T-helper 17 cell (primary cell): ENCODE measurements at regions not wholly inside any gene's neighbourhood (a gene's known extent, or its start where the extent isn't known, plus 50 kb on each side); places are given as distances from the start of the nearest gene placed in this dataset.
"Not testable (repeated sequence)": the region's sequence is repeated elsewhere in the genome, so short reads cannot be mapped to it uniquely, and the experiment has no call there.

Source experiments
- ATAC-seq: fragments of 150-1000 bp; cut with Tn5 transposase; 2 replicates; pipeline ENCODE4 v1.10.0; 2021; ENCODE audit warnings: mild to moderate bottlenecking, moderate library complexity
- DNase-seq, 3 donors: peaks; one replicate each; pipeline versions ENCODE4 v3.0.0 to v3.0.0-alpha.2; 2020 to 2021
- H3K9me3 ChIP-seq: one replicate; pipeline ENCODE4 v1.7.0; 2013; ENCODE audit warnings: low read length, mild to moderate bottlenecking; ENCODE audit not compliant: control insufficient read depth, poor library complexity, severe bottlenecking
- H3K27ac Mint-ChIP-seq: one replicate; pipeline ENCODE4 v1.8.0; 2022; ENCODE audit warnings: mild to moderate bottlenecking, moderate library complexity, mixed read lengths
- H3K27me3 Mint-ChIP-seq: one replicate; pipeline ENCODE4 v1.8.0; 2022; ENCODE audit warnings: mixed read lengths
- H3K36me3 Mint-ChIP-seq: one replicate; pipeline ENCODE4 v1.8.0; 2022; ENCODE audit warnings: low read depth, mixed read lengths
- H3K4me1 Mint-ChIP-seq: one replicate; pipeline ENCODE4 v1.8.0; 2022; ENCODE audit warnings: mild to moderate bottlenecking, mixed read lengths
- H3K4me3 Mint-ChIP-seq: one replicate; pipeline ENCODE4 v1.8.0; 2022; ENCODE audit warnings: mild to moderate bottlenecking, moderate library complexity, mixed read lengths

- H3K4me1 Mint-ChIP-seq, result peaks cover 21% of the 10 kb centered on the region
- no peaks in the 10 kb centered on the region for H3K27me3 Mint-ChIP-seq
- H3K4me3 Mint-ChIP-seq, result peak overlapping the region; percentile 90
- DNase-seq, result no peak
- H3K9me3 ChIP-seq, result no peaks in the 10 kb centered on the region
- peak overlapping the region; percentile 85 for H3K27ac Mint-ChIP-seq
- no peaks in the 10 kb centered on the region for H3K36me3 Mint-ChIP-seq
- ATAC-seq, result peak; percentile 66
Measured at GRCh38 chr22:46044621-46045458, 67.9 kb upstream of the WNT7B start.

- Mint-ChIP-seq H3K27me3 (no peaks in the 10 kb centered on the region), H3K4me1 (peaks cover 23% of the 10 kb centered on the region), H3K27ac (peak overlapping the region; percentile 85), H3K36me3 (no peaks in the 10 kb centered on the region), H3K4me3 (peak overlapping the region; percentile 82)
- ATAC-seq (peak; percentile 24), DNase-seq (no peak)
- no peaks in the 10 kb centered on the region for H3K9me3 ChIP-seq
Measured at GRCh38 chr22:46045459-46046298, 68.7 kb upstream of the WNT7B start.

GRCh38 chr22:46046299-46046685 is 69.3 kb upstream of the WNT7B start:
- H3K36me3 Mint-ChIP-seq, result no peaks in the 10 kb centered on the region
- H3K4me1 Mint-ChIP-seq, result peaks cover 27% of the 10 kb centered on the region
- peak overlapping the region; percentile 85 for H3K27ac Mint-ChIP-seq
- DNase-seq, result no peak
- H3K9me3 ChIP-seq, result no peaks in the 10 kb centered on the region
- no peak for ATAC-seq
- peak overlapping the region; percentile 82 for H3K4me3 Mint-ChIP-seq
- no peaks in the 10 kb centered on the region for H3K27me3 Mint-ChIP-seq

- ATAC-seq, result no peak
- DNase-seq, result no peak
- peak overlapping the region; percentile 14 for H3K27ac Mint-ChIP-seq
- H3K4me3 Mint-ChIP-seq, result no peak overlapping the region
- H3K9me3 ChIP-seq, result no peaks in the 10 kb centered on the region
- H3K27me3 Mint-ChIP-seq, result no peaks in the 10 kb centered on the region
- H3K4me1 Mint-ChIP-seq, result peaks cover 32% of the 10 kb centered on the region
- no peaks in the 10 kb centered on the region for H3K36me3 Mint-ChIP-seq
Measured at GRCh38 chr22:46047226-46047625, 70.3 kb upstream of the WNT7B start.

- ATAC-seq (no peak), DNase-seq (no peak)
- Mint-ChIP-seq H3K27ac (peak overlapping the region; percentile 16), H3K27me3 (no peaks in the 10 kb centered on the region), H3K4me3 (no peak overlapping the region), H3K4me1 (peaks cover 39% of the 10 kb centered on the region), H3K36me3 (no peaks in the 10 kb centered on the region)
- no peaks in the 10 kb centered on the region for H3K9me3 ChIP-seq
Measured at GRCh38 chr22:46047841-46048595, 71.1 kb upstream of the WNT7B start.

- H3K27ac Mint-ChIP-seq, result peak overlapping the region; percentile 16
Measured at GRCh38 chr22:46048661-46049060, 71.7 kb upstream of the WNT7B start.

GRCh38 chr22:46049726-46050450 is 72.9 kb upstream of the WNT7B start:
- H3K4me3 Mint-ChIP-seq, result peak overlapping the region; percentile 50
- H3K4me1 Mint-ChIP-seq, result peaks cover 35% of the 10 kb centered on the region

More at GRCh38 chr22:46048661-46049060, 71.7 kb upstream of the WNT7B start:
- not testable (repeated sequence) for H3K27me3 Mint-ChIP-seq, H3K36me3 Mint-ChIP-seq, H3K9me3 ChIP-seq, DNase-seq, ATAC-seq, H3K4me3 Mint-ChIP-seq
- H3K4me1 Mint-ChIP-seq, result peaks cover 39% of the 10 kb centered on the region

GRCh38 chr22:46050451-46050845 is 73.5 kb upstream of the WNT7B start:
- Mint-ChIP-seq H3K4me3 (peak overlapping the region; percentile 50), H3K27ac (peak overlapping the region; percentile 96), H3K27me3 (no peaks in the 10 kb centered on the region), H3K4me1 (peaks cover 38% of the 10 kb centered on the region), H3K36me3 (peaks cover 2% of the 10 kb centered on the region)
- ATAC-seq (no peak), DNase-seq (no peak)
- no peaks in the 10 kb centered on the region for H3K9me3 ChIP-seq

More at GRCh38 chr22:46049726-46050450, 72.9 kb upstream of the WNT7B start:
- Mint-ChIP-seq H3K27me3 (no peaks in the 10 kb centered on the region), H3K27ac (peak overlapping the region; percentile 96), H3K36me3 (peaks cover 2% of the 10 kb centered on the region)
- ATAC-seq (no peak), DNase-seq (no peak)
- no peaks in the 10 kb centered on the region for H3K9me3 ChIP-seq

GRCh38 chr22:46050916-46051614 is 74.1 kb upstream of the WNT7B start:
- H3K9me3 ChIP-seq, result no peaks in the 10 kb centered on the region
- Mint-ChIP-seq H3K36me3 (peaks cover 2% of the 10 kb centered on the region), H3K27me3 (no peaks in the 10 kb centered on the region), H3K4me1 (peaks cover 34% of the 10 kb centered on the region), H3K27ac (peak overlapping the region; percentile 96), H3K4me3 (no peak overlapping the region)
- no peak for ATAC-seq
- no peak for DNase-seq

GRCh38 chr22:46051646-46052045 is 74.7 kb upstream of the WNT7B start:
- H3K27me3 Mint-ChIP-seq, result no peaks in the 10 kb centered on the region
- ATAC-seq (no peak), DNase-seq (no peak)
- H3K36me3 Mint-ChIP-seq, result peaks cover 2% of the 10 kb centered on the region
- peaks cover 32% of the 10 kb centered on the region for H3K4me1 Mint-ChIP-seq
- H3K27ac Mint-ChIP-seq, result peak overlapping the region; percentile 96
- H3K9me3 ChIP-seq, result no peaks in the 10 kb centered on the region
- peak overlapping the region; percentile 21 for H3K4me3 Mint-ChIP-seq

- DNase-seq, result no peak
- peak overlapping the region; percentile 96 for H3K4me3 Mint-ChIP-seq
- no peak for ATAC-seq
- peak overlapping the region; percentile 96 for H3K27ac Mint-ChIP-seq
- peaks cover 32% of the 10 kb centered on the region for H3K4me1 Mint-ChIP-seq
- no peaks in the 10 kb centered on the region for H3K27me3 Mint-ChIP-seq
- no peaks in the 10 kb centered on the region for H3K9me3 ChIP-seq
- peaks cover 2% of the 10 kb centered on the region for H3K36me3 Mint-ChIP-seq
Measured at GRCh38 chr22:46052331-46052771, 75.4 kb upstream of the WNT7B start.
